ENCODE measurements at regions not wholly inside any gene's neighbourhood (a gene's known extent, or its start where the extent isn't known, plus 50 kb on each side); places are given as distances from the start of the nearest gene placed in this dataset.

DNA sequence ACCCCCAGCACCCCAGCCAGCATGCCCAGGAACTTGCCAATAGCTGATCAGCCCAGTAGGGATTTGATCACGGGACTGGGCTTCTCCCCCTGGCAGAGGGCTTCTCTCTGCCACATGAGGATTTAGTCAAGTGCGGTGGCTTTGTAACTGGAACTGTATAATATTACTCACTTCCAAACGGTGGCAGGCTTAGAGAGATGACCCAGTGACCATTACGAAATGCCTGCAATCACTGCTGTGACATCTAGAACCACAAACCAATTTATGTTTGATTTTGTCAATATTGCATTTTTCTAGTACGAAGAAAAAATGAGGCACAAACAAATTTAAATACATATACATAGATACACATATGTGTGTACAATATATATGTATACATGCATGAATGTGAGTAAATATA, 192.1 kb downstream of the ERCC6L2 start:
- H3K4me1 ChIP-seq: peaks cover 21% of the 10 kb centered on the region
- H3K4me1 Mint-ChIP-seq (ENCODE audit: low read depth, unreplicated experiment): peaks cover 14% of the 10 kb centered on the region
- no peaks in the 10 kb centered on the region for H3K36me3 Mint-ChIP-seq (ENCODE audit: insufficient read depth, unreplicated experiment)
- no peak for DNase-seq
- no peak overlapping the region for H3K27ac Mint-ChIP-seq (ENCODE audit: unreplicated experiment)
- H3K27me3 ChIP-seq (replicated peaks; ENCODE audit: control insufficient read depth, insufficient read depth, low read length): no peaks in the 10 kb centered on the region
- POLR2A ChIA-PET: interaction anchor here (0.6 kb wide), 1 partner anchor 900 kb away, joined by 3 read pairs; no protein-coding TSS in a partner anchor
- TF ChIP-seq CTCF (IDR thresholded peaks at IDR 0.05; ENCODE audit: insufficient read depth in 1 of 2, low read depth in 1 of 2, low read length in 1 of 2, severe bottlenecking in 1 of 2, unreplicated experiment in 1 of 2): no peak
- H3K9me3 Mint-ChIP-seq (ENCODE audit: unreplicated experiment): no peaks in the 10 kb centered on the region
- CTCF ChIA-PET: no interaction called here
- BruUV-seq (replicated peaks): no TSS peak
- H3K27me3 Mint-ChIP-seq (ENCODE audit: insufficient read depth, unreplicated experiment): no peaks in the 10 kb centered on the region
- no peak overlapping the region for H3K4me3 Mint-ChIP-seq (ENCODE audit: unreplicated experiment)
- intact Hi-C loops (cut with micrococcal nuclease; ENCODE audit: unreplicated experiment): no loop called here
- H3K4me3 ChIP-seq (ENCODE audit: low read depth, low read length): no peak overlapping the region
- H3K36me3 ChIP-seq (ENCODE audit: control insufficient read depth, insufficient read depth, low read length): no peaks in the 10 kb centered on the region
- no peaks in the 10 kb centered on the region for H3K9me3 ChIP-seq

DNA sequence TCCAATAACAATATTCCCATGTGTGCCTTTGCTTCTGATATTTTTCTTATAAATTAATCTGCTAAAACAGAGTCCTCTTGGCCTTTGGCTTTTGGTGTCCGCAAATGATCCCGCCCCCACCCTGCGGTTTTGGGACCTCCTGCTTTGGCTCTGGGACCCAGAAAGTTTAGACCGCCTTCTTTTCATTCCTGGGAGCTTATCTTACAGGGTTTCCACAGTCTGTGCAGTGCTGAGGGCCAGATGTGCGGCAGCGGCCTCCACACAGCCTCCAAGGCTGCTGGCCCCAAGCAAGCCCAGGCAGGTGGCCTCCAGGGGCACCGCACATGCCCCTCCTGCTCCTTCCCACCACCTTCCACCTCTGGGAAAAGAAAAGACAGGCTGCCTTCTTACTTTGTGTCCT, 191.5 kb downstream of the ERCC6L2 start:
- peaks cover 16% of the 10 kb centered on the region for H3K4me1 Mint-ChIP-seq (ENCODE audit: low read depth, unreplicated experiment)
- H3K27me3 Mint-ChIP-seq (ENCODE audit: insufficient read depth, unreplicated experiment): no peaks in the 10 kb centered on the region
- Histone ChIP-seq H3K36me3 (ENCODE audit: control insufficient read depth, insufficient read depth, low read length) (no peaks in the 10 kb centered on the region), H3K9me3 (no peaks in the 10 kb centered on the region), H3K27me3 (replicated peaks; ENCODE audit: control insufficient read depth, insufficient read depth, low read length) (no peaks in the 10 kb centered on the region), H3K4me1 (peaks cover 20% of the 10 kb centered on the region), H3K4me3 (ENCODE audit: low read depth, low read length) (no peak overlapping the region)
- CTCF ChIA-PET: no interaction called here
- TF ChIP-seq CTCF (IDR thresholded peaks at IDR 0.05; ENCODE audit: insufficient read depth in 1 of 2, low read depth in 1 of 2, low read length in 1 of 2, severe bottlenecking in 1 of 2, unreplicated experiment in 1 of 2): no peak
- H3K36me3 Mint-ChIP-seq (ENCODE audit: insufficient read depth, unreplicated experiment): no peaks in the 10 kb centered on the region
- no peak overlapping the region for H3K27ac Mint-ChIP-seq (ENCODE audit: unreplicated experiment)
- intact Hi-C loops (cut with micrococcal nuclease; ENCODE audit: unreplicated experiment): no loop called here
- no peak overlapping the region for H3K4me3 Mint-ChIP-seq (ENCODE audit: unreplicated experiment)
- DNase-seq: no peak
- no TSS peak for BruUV-seq (replicated peaks)
- no peaks in the 10 kb centered on the region for H3K9me3 Mint-ChIP-seq (ENCODE audit: unreplicated experiment)
- POLR2A ChIA-PET: interaction anchor here (0.6 kb wide), 1 partner anchor 899 kb away, joined by 3 read pairs; no protein-coding TSS in a partner anchor

GRCh38 chr9:96065482-96066251, 190.2 kb downstream of the ERCC6L2 start:
- Mint-ChIP-seq H3K4me1 (ENCODE audit: low read depth, unreplicated experiment) (peaks cover 8% of the 10 kb centered on the region), H3K4me3 (ENCODE audit: unreplicated experiment) (no peak overlapping the region), H3K27me3 (ENCODE audit: insufficient read depth, unreplicated experiment) (no peaks in the 10 kb centered on the region), H3K9me3 (ENCODE audit: unreplicated experiment) (no peaks in the 10 kb centered on the region), H3K27ac (ENCODE audit: unreplicated experiment) (no peak overlapping the region), H3K36me3 (ENCODE audit: insufficient read depth, unreplicated experiment) (no peaks in the 10 kb centered on the region)
- BruUV-seq (replicated peaks): no TSS peak
- no peaks in the 10 kb centered on the region for H3K36me3 ChIP-seq (ENCODE audit: control insufficient read depth, insufficient read depth, low read length)
- no peak overlapping the region for H3K4me3 ChIP-seq (ENCODE audit: low read depth, low read length)
- no peak for DNase-seq
- CTCF ChIA-PET: no interaction called here
- no peak for TF ChIP-seq CTCF (IDR thresholded peaks at IDR 0.05; ENCODE audit: insufficient read depth in 1 of 2, low read depth in 1 of 2, low read length in 1 of 2, severe bottlenecking in 1 of 2, unreplicated experiment in 1 of 2)
- no peaks in the 10 kb centered on the region for H3K27me3 ChIP-seq (replicated peaks; ENCODE audit: control insufficient read depth, insufficient read depth, low read length)
- intact Hi-C loops (cut with micrococcal nuclease; ENCODE audit: unreplicated experiment): no loop called here
- H3K4me1 ChIP-seq: peaks cover 18% of the 10 kb centered on the region
- H3K9me3 ChIP-seq: no peaks in the 10 kb centered on the region
- POLR2A ChIA-PET: no interaction called here

All from Caco-2 (cell line).